ENCODE measurements at regions not wholly inside any gene's neighbourhood (a gene's known extent, or its start where the extent isn't known, plus 50 kb on each side); places are given as distances from the start of the nearest gene placed in this dataset.
"Not testable (repeated sequence)": the region's sequence is repeated elsewhere in the genome, so short reads cannot be mapped to it uniquely, and the experiment has no call there.

DNA sequence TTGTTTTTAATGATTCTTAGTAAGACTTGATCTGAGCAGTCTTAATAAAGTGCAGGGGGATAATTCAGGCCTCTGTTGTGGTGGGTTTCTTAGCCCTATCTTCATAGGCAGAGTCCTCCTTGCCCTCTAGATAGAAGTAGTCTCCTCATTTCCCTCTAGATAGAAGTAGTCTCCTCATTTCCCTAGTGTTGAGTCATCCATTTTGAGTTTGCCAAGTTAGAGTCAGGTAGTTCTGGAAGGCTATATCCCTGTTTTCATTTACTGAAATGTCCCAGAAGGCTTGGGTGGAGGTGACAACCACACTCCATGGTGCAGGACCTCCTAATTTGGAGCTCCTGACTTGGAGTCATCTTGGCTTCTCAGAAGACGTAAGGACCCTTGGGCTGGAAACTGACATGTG, 384.6 kb downstream of the MLLT3 start:
- DNase-seq, result no peak
- no peak overlapping the region for H2AFZ ChIP-seq (ENCODE audit: low read length)
- no peak overlapping the region for H3K9ac ChIP-seq (ENCODE audit: low read length)
- no peaks in the 10 kb centered on the region for H4K20me1 ChIP-seq (ENCODE audit: insufficient read depth, low read depth, low read length)
- no peaks in the 10 kb centered on the region for H3K9me3 ChIP-seq (ENCODE audit: low read length)
- no peaks in the 10 kb centered on the region for H3K36me3 ChIP-seq (ENCODE audit: insufficient read depth, low read length)
- H3K79me2 ChIP-seq (ENCODE audit: low read length), result no peaks in the 10 kb centered on the region
- no peaks in the 10 kb centered on the region for H3K9me2 ChIP-seq (replicated peaks; ENCODE audit: insufficient read depth, low read length)
- no peak overlapping the region for H3K4me2 ChIP-seq (ENCODE audit: low read depth, low read length, poor library complexity, severe bottlenecking)
- peaks cover 44% of the 10 kb centered on the region for H3K4me1 ChIP-seq (ENCODE audit: low read length)
- H3K4me3 ChIP-seq (ENCODE audit: low read length), result no peak overlapping the region
- H3K27me3 ChIP-seq (ENCODE audit: low read length), result no peaks in the 10 kb centered on the region
- no peak overlapping the region for H3K27ac ChIP-seq (ENCODE audit: low read length)

DNA sequence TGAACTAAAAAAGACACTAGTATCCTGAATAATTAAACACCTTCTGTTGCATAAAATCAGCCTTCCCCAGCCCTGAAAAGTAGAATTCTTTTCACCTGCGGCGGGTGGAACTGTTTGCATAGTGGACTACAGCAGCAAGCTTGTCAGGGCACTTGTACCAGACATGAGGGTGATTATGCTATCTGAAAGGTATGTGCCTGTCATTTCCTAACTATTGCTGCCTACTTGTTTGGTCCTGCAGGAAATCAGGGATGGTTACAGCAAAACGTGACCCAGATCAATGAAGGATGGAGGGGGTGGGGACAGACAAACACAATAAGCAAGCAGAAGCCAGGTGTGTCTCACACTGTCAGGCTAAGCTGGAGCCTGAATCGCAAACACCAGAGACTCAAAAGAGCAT, 385.6 kb downstream of the MLLT3 start:
- H3K9me2 ChIP-seq (replicated peaks; ENCODE audit: insufficient read depth, low read length), result no peaks in the 10 kb centered on the region
- H3K4me1 ChIP-seq (ENCODE audit: low read length), result peaks cover 35% of the 10 kb centered on the region
- no peaks in the 10 kb centered on the region for H3K36me3 ChIP-seq (ENCODE audit: insufficient read depth, low read length)
- no peak overlapping the region for H3K27ac ChIP-seq (ENCODE audit: low read length)
- no peaks in the 10 kb centered on the region for H3K9me3 ChIP-seq (ENCODE audit: low read length)
- H4K20me1 ChIP-seq (ENCODE audit: insufficient read depth, low read depth, low read length), result no peaks in the 10 kb centered on the region
- H3K27me3 ChIP-seq (ENCODE audit: low read length), result no peaks in the 10 kb centered on the region
- H2AFZ ChIP-seq (ENCODE audit: low read length), result no peak overlapping the region
- no peaks in the 10 kb centered on the region for H3K79me2 ChIP-seq (ENCODE audit: low read length)
- no peak overlapping the region for H3K4me3 ChIP-seq (ENCODE audit: low read length)
- H3K9ac ChIP-seq (ENCODE audit: low read length), result no peak overlapping the region
- H3K4me2 ChIP-seq (ENCODE audit: low read depth, low read length, poor library complexity, severe bottlenecking), result no peak overlapping the region
- no peak for DNase-seq

DNA sequence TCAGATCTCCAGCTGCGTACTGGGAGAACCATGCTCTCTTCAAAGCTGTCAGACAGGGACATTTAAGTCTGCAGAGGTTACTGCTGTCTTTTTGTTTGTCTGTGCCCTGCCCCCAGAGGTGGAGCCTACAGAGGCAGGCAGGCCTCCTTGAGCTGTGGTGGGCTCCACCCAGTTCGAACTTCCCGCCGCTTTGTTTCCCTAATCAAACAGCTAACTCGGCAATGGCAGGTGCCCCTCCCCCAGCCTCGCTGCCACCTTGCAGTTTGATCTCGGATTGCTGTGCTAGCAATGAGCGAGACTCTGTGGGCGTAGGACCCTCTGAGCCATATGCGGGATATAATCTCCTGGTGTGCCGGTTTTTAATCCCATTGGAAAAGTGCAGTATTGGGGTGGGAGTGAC, 387.1 kb downstream of the MLLT3 start:
- H3K9me2 ChIP-seq (replicated peaks; ENCODE audit: insufficient read depth, low read length); H3K4me2 ChIP-seq (ENCODE audit: low read depth, low read length, poor library complexity, severe bottlenecking); H2AFZ ChIP-seq (ENCODE audit: low read length); H3K27ac ChIP-seq (ENCODE audit: low read length); H3K79me2 ChIP-seq (ENCODE audit: low read length); H3K9me3 ChIP-seq (ENCODE audit: low read length); H3K9ac ChIP-seq (ENCODE audit: low read length); H3K27me3 ChIP-seq (ENCODE audit: low read length); DNase-seq; H4K20me1 ChIP-seq (ENCODE audit: insufficient read depth, low read depth, low read length); H3K36me3 ChIP-seq (ENCODE audit: insufficient read depth, low read length); H3K4me3 ChIP-seq (ENCODE audit: low read length): not testable (repeated sequence)
- H3K4me1 ChIP-seq (ENCODE audit: low read length), result peaks cover 20% of the 10 kb centered on the region

DNA sequence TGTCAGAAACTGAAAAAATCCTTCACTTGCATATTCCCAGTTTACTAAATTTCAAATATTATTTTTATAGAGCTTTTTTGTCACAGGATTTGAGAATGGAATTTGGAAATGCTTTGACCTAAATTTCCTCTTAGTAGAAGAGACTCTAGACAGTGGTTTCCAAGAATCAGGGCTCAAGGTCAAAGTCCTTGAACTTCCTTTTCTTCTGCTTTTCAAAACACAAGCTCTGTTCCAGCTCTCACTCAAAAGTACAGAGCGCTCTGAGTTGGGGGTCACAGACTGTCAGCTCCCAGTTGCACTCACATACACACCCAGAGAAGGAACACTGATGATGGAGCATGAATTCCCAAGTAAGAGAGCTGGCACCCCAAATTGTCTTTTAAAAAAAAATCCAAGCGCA, 394.2 kb downstream of the MLLT3 start:
- peaks cover 6% of the 10 kb centered on the region for H3K4me1 ChIP-seq (ENCODE audit: low read length)
- H3K36me3 ChIP-seq (ENCODE audit: insufficient read depth, low read length), result no peaks in the 10 kb centered on the region
- H3K4me3 ChIP-seq (ENCODE audit: low read length), result no peak overlapping the region
- H3K4me2 ChIP-seq (ENCODE audit: low read depth, low read length, poor library complexity, severe bottlenecking), result no peak overlapping the region
- no peak overlapping the region for H3K27ac ChIP-seq (ENCODE audit: low read length)
- H4K20me1 ChIP-seq (ENCODE audit: insufficient read depth, low read depth, low read length), result no peaks in the 10 kb centered on the region
- no peaks in the 10 kb centered on the region for H3K9me3 ChIP-seq (ENCODE audit: low read length)
- H2AFZ ChIP-seq (ENCODE audit: low read length), result no peak overlapping the region
- no peaks in the 10 kb centered on the region for H3K27me3 ChIP-seq (ENCODE audit: low read length)
- H3K9ac ChIP-seq (ENCODE audit: low read length), result no peak overlapping the region
- no peak for DNase-seq
- no peaks in the 10 kb centered on the region for H3K9me2 ChIP-seq (replicated peaks; ENCODE audit: insufficient read depth, low read length)
- no peaks in the 10 kb centered on the region for H3K79me2 ChIP-seq (ENCODE audit: low read length)

DNA sequence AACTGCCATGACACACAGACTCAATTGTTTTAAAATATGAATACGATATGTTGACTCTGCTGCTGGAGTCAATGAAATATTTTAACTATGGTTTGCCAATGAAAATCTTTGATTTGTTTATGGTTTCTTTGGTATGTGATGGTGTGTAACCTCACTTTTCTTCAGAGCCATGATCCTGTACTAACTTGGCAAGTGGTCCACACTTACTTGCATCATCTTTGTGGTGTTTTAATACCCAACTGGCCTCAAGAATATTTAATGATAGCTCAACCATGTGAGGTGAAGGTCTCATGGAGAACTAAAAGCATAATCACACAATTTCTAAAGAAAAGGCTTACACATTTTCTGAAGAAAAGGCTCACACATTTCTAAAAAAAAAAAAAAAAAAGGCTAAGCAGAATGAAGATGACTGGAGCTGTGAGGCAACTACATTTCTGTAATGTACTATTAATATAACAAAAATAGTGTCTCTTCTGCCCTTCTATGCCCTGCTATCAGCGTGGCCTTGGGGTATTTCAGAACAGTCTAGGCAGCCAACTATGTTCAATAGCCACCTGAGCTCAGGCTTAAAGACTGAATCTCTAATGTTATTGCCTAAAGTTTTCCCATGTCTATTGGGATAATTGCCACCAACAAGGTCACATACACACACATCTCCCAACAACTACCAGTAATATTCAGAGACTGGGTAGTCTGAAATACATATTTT, 395.0 kb downstream of the MLLT3 start:
- Histone ChIP-seq H3K9me3 (ENCODE audit: low read length) (no peaks in the 10 kb centered on the region), H3K4me3 (ENCODE audit: low read length) (no peak overlapping the region), H4K20me1 (ENCODE audit: insufficient read depth, low read depth, low read length) (no peaks in the 10 kb centered on the region), H3K36me3 (ENCODE audit: insufficient read depth, low read length) (no peaks in the 10 kb centered on the region), H3K27me3 (ENCODE audit: low read length) (no peaks in the 10 kb centered on the region), H3K9ac (ENCODE audit: low read length) (no peak overlapping the region), H2AFZ (ENCODE audit: low read length) (no peak overlapping the region), H3K4me2 (ENCODE audit: low read depth, low read length, poor library complexity, severe bottlenecking) (no peak overlapping the region), H3K4me1 (ENCODE audit: low read length) (peaks cover 13% of the 10 kb centered on the region), H3K79me2 (ENCODE audit: low read length) (no peaks in the 10 kb centered on the region), H3K27ac (ENCODE audit: low read length) (no peak overlapping the region), H3K9me2 (replicated peaks; ENCODE audit: insufficient read depth, low read length) (no peaks in the 10 kb centered on the region)
- no peak for DNase-seq

DNA sequence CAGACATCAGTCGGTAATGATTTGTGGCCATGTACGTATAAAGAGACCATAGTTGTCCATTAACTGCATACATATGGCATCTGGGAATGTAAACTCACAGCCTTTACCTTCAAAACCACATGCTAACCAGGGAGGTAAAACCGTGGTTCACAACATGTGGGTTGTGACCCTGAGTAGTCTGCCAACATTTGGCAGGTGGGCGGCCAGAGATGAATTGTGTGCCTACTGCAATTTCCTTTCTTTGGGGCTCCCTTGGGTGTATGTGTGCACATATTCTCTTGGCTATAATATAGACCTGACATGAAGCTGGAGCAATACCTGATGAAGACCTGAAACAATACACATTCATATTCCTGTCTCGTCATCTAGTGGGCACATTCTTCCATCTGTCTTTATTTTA, 396.0 kb downstream of the MLLT3 start:
- H3K9ac ChIP-seq (ENCODE audit: low read length), result no peak overlapping the region
- no peak overlapping the region for H2AFZ ChIP-seq (ENCODE audit: low read length)
- no peak overlapping the region for H3K4me3 ChIP-seq (ENCODE audit: low read length)
- H3K79me2 ChIP-seq (ENCODE audit: low read length), result no peaks in the 10 kb centered on the region
- H3K36me3 ChIP-seq (ENCODE audit: insufficient read depth, low read length), result no peaks in the 10 kb centered on the region
- H4K20me1 ChIP-seq (ENCODE audit: insufficient read depth, low read depth, low read length), result no peaks in the 10 kb centered on the region
- no peaks in the 10 kb centered on the region for H3K9me2 ChIP-seq (replicated peaks; ENCODE audit: insufficient read depth, low read length)
- H3K4me2 ChIP-seq (ENCODE audit: low read depth, low read length, poor library complexity, severe bottlenecking), result no peak overlapping the region
- no peak for DNase-seq
- no peaks in the 10 kb centered on the region for H3K9me3 ChIP-seq (ENCODE audit: low read length)
- H3K27ac ChIP-seq (ENCODE audit: low read length), result no peak overlapping the region
- no peaks in the 10 kb centered on the region for H3K27me3 ChIP-seq (ENCODE audit: low read length)
- peaks cover 23% of the 10 kb centered on the region for H3K4me1 ChIP-seq (ENCODE audit: low read length)

DNA sequence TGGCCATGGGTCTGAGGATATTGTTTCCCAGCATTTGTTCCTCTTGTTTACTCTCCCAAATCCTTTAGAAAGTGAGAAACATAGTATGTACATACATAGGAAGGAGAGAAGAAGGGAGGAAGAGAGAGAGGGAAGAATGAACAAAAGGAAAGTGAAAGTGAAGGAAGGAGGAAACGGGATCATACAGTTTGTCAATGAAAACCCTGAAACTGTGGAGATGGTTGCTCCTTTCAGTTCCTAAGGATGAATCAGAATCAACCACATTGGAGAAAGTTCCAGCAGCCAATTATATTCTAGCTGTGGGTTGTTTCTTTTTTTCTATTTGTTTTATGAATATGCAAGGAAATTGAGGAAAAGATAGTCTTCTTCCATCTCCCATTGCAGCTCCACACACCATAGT, 396.5 kb downstream of the MLLT3 start:
- Histone ChIP-seq H3K36me3 (ENCODE audit: insufficient read depth, low read length) (no peaks in the 10 kb centered on the region), H4K20me1 (ENCODE audit: insufficient read depth, low read depth, low read length) (no peaks in the 10 kb centered on the region), H3K27ac (ENCODE audit: low read length) (no peak overlapping the region), H3K4me1 (ENCODE audit: low read length) (peaks cover 28% of the 10 kb centered on the region), H3K4me2 (ENCODE audit: low read depth, low read length, poor library complexity, severe bottlenecking) (peak overlapping the region; percentile 51), H3K4me3 (ENCODE audit: low read length) (peak overlapping the region; percentile 26; the same call in 1 of the 2 replicates), H3K27me3 (ENCODE audit: low read length) (no peaks in the 10 kb centered on the region), H3K79me2 (ENCODE audit: low read length) (no peaks in the 10 kb centered on the region), H2AFZ (ENCODE audit: low read length) (peak overlapping the region; percentile 38; the same call in 1 of the 2 replicates), H3K9me2 (replicated peaks; ENCODE audit: insufficient read depth, low read length) (no peaks in the 10 kb centered on the region), H3K9ac (ENCODE audit: low read length) (no peak overlapping the region), H3K9me3 (ENCODE audit: low read length) (no peaks in the 10 kb centered on the region)
- no peak for DNase-seq

DNA sequence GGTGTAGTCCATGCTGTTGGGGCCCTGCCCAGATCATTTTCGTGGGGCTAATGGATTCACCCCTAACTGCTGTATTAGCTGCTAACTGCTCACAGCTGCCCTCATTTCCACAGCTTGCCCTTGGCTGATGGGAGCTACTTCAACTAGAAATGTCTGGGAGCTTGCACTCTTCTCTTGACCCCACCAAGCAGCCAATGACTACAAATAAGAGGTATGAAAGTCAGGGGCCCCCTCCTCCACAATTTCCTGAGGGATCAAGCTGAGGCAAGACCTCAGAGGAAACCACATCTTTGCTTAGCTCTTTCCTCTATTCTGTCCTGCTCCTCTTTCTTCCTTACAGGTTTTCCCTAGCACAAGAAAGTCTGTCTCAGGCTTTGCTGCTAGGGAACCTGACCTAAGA, 397.5 kb downstream of the MLLT3 start:
- Histone ChIP-seq H3K27ac (ENCODE audit: low read length) (no peak overlapping the region), H4K20me1 (ENCODE audit: insufficient read depth, low read depth, low read length) (no peaks in the 10 kb centered on the region), H3K4me1 (ENCODE audit: low read length) (peaks cover 28% of the 10 kb centered on the region), H3K79me2 (ENCODE audit: low read length) (no peaks in the 10 kb centered on the region), H3K4me2 (ENCODE audit: low read depth, low read length, poor library complexity, severe bottlenecking) (no peak overlapping the region), H3K4me3 (ENCODE audit: low read length) (no peak overlapping the region), H3K27me3 (ENCODE audit: low read length) (no peaks in the 10 kb centered on the region), H2AFZ (ENCODE audit: low read length) (no peak overlapping the region), H3K36me3 (ENCODE audit: insufficient read depth, low read length) (no peaks in the 10 kb centered on the region), H3K9me3 (ENCODE audit: low read length) (no peaks in the 10 kb centered on the region), H3K9me2 (replicated peaks; ENCODE audit: insufficient read depth, low read length) (no peaks in the 10 kb centered on the region), H3K9ac (ENCODE audit: low read length) (no peak overlapping the region)
- no peak for DNase-seq
